ENCODE measurements at regions not wholly inside any gene's neighbourhood (a gene's known extent, or its start where the extent isn't known, plus 50 kb on each side); places are given as distances from the start of the nearest gene placed in this dataset.

DNA sequence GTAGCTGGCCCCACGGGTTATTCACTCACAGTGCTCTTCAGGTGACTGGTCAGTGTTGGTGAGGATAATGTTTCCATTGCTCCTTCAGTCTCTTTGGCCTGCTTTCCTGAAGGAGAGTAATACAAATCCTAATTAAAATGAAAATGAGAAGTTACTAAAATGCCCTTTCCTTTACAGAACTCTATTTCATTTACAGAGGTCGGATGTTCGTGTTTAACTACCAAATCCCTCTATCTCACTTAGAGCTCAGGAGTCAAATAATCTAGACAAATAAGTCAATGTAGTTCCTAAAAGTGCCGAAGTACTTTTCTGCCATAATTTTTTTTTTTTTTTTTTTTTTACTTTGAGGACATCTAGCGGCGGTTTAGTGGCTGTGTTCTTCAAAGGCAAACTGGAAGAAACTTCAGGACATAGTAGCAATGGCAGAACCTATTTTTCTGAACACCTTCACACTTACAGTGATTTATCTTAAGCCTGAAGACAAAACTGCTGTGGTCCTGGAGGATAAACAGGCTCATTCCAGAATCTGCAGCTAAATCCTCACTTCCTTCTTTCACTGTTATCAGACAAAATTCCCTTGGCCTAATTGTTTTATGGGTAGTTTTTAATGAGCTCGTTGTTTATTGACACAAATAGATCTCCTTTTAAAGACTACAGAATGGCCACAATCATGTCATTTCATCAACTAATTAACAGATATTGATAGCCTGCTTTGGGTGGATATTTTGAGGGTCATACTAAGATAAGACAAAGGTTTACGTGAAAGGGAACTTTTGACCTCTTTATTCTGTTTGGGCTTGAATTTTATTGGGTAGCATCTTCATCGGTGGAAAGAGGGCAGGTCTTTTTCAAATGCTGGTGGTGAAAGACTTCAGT, 207.6 kb upstream of the DMRTA1 start (continued):
- TF ChIP-seq, protein P1, sequence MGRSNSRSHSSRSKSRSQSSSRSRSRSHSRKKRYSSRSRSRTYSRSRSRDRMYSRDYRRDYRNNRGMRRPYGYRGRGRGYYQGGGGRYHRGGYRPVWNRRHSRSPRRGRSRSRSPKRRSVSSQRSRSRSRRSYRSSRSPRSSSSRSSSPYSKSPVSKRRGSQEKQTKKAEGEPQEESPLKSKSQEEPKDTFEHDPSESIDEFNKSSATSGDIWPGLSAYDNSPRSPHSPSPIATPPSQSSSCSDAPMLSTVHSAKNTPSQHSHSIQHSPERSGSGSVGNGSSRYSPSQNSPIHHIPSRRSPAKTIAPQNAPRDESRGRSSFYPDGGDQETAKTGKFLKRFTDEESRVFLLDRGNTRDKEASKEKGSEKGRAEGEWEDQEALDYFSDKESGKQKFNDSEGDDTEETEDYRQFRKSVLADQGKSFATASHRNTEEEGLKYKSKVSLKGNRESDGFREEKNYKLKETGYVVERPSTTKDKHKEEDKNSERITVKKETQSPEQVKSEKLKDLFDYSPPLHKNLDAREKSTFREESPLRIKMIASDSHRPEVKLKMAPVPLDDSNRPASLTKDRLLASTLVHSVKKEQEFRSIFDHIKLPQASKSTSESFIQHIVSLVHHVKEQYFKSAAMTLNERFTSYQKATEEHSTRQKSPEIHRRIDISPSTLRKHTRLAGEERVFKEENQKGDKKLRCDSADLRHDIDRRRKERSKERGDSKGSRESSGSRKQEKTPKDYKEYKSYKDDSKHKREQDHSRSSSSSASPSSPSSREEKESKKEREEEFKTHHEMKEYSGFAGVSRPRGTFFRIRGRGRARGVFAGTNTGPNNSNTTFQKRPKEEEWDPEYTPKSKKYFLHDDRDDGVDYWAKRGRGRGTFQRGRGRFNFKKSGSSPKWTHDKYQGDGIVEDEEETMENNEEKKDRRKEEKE (IDR thresholded peaks at IDR 0.05), result no peak
- TF ChIP-seq SKIL (IDR thresholded peaks at IDR 0.05; ENCODE audit: low read depth, poor library complexity, severe bottlenecking), result no peak
- TF ChIP-seq PML (IDR thresholded peaks at IDR 0.05; ENCODE audit: low read length), result no peak
- TF ChIP-seq KLF5 (IDR thresholded peaks at IDR 0.05; ENCODE audit: partially characterized antibody), result no peak
- no peak for TF ChIP-seq IRF5 (IDR thresholded peaks at IDR 0.05; ENCODE audit: borderline replicate concordance)
- TF ChIP-seq MLLT1 (IDR thresholded peaks at IDR 0.05), result no peak
- TF ChIP-seq MEF2A (IDR thresholded peaks at IDR 0.05; ENCODE audit: insufficient read depth, low read depth, low read length), result no peak
- TF ChIP-seq ZBED1 (IDR thresholded peaks at IDR 0.05; ENCODE audit: borderline replicate concordance), result no peak
- TF ChIP-seq POLR2AphosphoS2 (IDR thresholded peaks at IDR 0.05; ENCODE audit: low read depth, low read length), result no peak
- TF ChIP-seq RUNX3 (IDR thresholded peaks at IDR 0.05; ENCODE audit: low read length), result no peak
